Uterus (tissue), 2 donors: ENCODE measurements at regions not wholly inside any gene's neighbourhood (a gene's known extent, or its start where the extent isn't known, plus 50 kb on each side); places are given as distances from the start of the nearest gene placed in this dataset.

Experiments used
- CTCF ChIP-seq, 4 experiments: fragments of 200-600 bp in 2 of 4; fragments of 450-650 bp in 2 of 4; sonication (generic) in 2 of 4; IDR thresholded peaks; one replicate each; pipeline ENCODE4 v1.5.1; 2016 to 2019; ENCODE audit warnings: antibody characterized with exemption in 4 of 4, mild to moderate bottlenecking in 2 of 4, moderate library complexity in 1 of 4
- POLR2A ChIP-seq, 2 donors: fragments of 450-650 bp; IDR thresholded peaks; one replicate each; pipeline ENCODE4 v1.6.1; 2016; ENCODE audit warnings: antibody characterized with exemption in 2 of 2, mild to moderate bottlenecking in 1 of 2, moderate library complexity in 1 of 2

- TF ChIP-seq CTCF (IDR thresholded peaks at IDR 0.05) = no peak
- no peak for TF ChIP-seq POLR2A (IDR thresholded peaks at IDR 0.05)
Measured at GRCh38 chr1:56300836-56301235, 278.5 kb downstream of the PLPP3 start.
